ENCODE measurements at regions not wholly inside any gene's neighbourhood (a gene's known extent, or its start where the extent isn't known, plus 50 kb on each side); places are given as distances from the start of the nearest gene placed in this dataset.

DNA sequence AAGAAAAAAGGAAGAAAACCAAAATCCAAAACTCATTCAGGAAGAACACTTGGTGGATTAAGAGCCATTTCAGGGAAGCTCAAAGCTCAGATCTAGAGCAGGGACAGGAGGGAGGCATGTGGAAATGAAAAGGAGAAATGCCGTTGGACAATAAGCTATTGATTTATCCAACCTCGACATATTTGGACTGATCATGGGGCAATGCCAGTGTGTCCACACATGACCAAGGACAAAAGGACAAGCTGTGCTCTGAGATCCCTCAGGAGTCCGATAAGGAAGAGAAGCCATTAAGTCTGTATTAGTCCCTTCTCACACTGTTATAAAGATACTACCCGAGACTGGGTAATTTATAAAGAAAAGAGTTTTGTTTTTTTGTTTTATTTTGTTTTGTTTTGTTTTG lies 684.0 kb upstream of the CELF2 start:
- no peak for DNase-seq (ENCODE audit: low spot score)
- Histone ChIP-seq H3K4me3 (ENCODE audit: severe bottlenecking) (no peak overlapping the region), H3K27me3 (ENCODE audit: insufficient read depth, poor library complexity, severe bottlenecking) (no peaks in the 10 kb centered on the region), H3K9me3 (ENCODE audit: severe bottlenecking) (no peaks in the 10 kb centered on the region), H3K4me1 (ENCODE audit: insufficient read depth, poor library complexity, severe bottlenecking) (no peaks in the 10 kb centered on the region), H3K36me3 (ENCODE audit: low read depth) (no peaks in the 10 kb centered on the region), H3K27ac (ENCODE audit: poor library complexity, severe bottlenecking) (no peak overlapping the region)
- no peak for ATAC-seq (ENCODE audit: low read depth)
- TF ChIP-seq, protein P1, sequence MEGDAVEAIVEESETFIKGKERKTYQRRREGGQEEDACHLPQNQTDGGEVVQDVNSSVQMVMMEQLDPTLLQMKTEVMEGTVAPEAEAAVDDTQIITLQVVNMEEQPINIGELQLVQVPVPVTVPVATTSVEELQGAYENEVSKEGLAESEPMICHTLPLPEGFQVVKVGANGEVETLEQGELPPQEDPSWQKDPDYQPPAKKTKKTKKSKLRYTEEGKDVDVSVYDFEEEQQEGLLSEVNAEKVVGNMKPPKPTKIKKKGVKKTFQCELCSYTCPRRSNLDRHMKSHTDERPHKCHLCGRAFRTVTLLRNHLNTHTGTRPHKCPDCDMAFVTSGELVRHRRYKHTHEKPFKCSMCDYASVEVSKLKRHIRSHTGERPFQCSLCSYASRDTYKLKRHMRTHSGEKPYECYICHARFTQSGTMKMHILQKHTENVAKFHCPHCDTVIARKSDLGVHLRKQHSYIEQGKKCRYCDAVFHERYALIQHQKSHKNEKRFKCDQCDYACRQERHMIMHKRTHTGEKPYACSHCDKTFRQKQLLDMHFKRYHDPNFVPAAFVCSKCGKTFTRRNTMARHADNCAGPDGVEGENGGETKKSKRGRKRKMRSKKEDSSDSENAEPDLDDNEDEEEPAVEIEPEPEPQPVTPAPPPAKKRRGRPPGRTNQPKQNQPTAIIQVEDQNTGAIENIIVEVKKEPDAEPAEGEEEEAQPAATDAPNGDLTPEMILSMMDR (IDR thresholded peaks at IDR 0.05; ENCODE audit: poor library complexity, severe bottlenecking): no peak

DNA sequence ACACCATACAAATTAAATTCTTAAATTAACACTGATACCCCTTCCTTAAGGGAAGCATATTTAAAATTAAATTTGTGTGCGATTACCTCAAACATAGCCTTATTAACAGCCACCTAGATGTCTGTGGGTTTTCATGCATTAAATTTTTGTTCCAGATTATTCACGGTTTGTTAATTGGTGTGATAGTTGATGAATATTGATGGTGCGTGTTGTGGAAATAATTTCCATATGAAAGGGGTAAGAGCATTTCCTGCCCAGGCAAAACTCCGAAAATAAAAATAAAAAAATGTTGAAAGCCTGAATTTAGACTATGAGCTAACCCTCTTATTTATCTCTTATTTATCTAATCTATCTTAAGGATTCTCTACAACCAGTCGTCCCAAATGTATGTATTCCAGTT lies 679.3 kb upstream of the CELF2 start:
- TF ChIP-seq, protein P1 (IDR thresholded peaks at IDR 0.05; ENCODE audit: poor library complexity, severe bottlenecking): no peak
- Histone ChIP-seq H3K4me3 (ENCODE audit: severe bottlenecking) (no peak overlapping the region), H3K27me3 (ENCODE audit: insufficient read depth, poor library complexity, severe bottlenecking) (no peaks in the 10 kb centered on the region), H3K36me3 (ENCODE audit: low read depth) (no peaks in the 10 kb centered on the region), H3K27ac (ENCODE audit: poor library complexity, severe bottlenecking) (no peak overlapping the region), H3K4me1 (ENCODE audit: insufficient read depth, poor library complexity, severe bottlenecking) (no peaks in the 10 kb centered on the region), H3K9me3 (ENCODE audit: severe bottlenecking) (no peaks in the 10 kb centered on the region)
- DNase-seq (ENCODE audit: low spot score) (no peak), ATAC-seq (ENCODE audit: low read depth) (no peak)

DNA sequence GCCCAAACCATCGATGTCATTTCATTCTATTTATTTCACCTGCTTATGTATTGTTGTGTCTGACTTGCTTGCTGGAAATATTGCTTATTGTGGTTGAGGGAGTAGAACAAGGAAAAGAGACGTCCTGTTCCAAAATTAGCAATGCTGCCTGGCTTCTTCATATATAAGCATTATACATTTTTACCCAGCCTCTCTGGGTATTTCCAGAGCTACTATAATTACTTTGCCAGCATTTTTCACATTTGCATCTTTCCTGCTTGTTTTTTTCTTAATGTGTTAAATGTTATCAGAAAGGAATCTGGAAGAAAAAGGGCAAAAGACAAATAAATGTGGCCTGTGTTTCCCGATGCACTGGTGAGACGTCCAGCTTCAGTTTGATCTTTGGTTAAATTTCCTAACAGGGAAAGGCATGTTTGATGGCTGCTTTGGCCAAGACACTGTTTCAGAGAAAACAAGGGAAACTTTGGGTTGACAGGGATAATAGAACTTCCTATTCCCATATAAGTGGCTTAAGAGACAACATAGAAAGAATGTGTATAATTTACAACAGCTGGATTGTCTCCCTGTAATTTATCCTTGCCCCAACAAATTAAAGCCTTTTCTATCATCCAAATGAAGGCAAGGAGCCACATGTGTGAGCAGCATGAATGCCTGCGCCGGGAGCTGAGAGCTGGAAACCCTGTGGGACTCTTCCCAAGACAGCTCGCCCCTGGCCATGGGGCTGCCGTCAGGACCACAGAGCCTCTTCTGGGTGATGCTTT lies 671.1 kb upstream of the CELF2 start:
- no peaks in the 10 kb centered on the region for H3K27me3 ChIP-seq (ENCODE audit: insufficient read depth, poor library complexity, severe bottlenecking)
- no peaks in the 10 kb centered on the region for H3K4me1 ChIP-seq (ENCODE audit: insufficient read depth, poor library complexity, severe bottlenecking)
- no peaks in the 10 kb centered on the region for H3K36me3 ChIP-seq (ENCODE audit: low read depth)
- DNase-seq (ENCODE audit: low spot score) (no peak), ATAC-seq (ENCODE audit: low read depth) (no peak)
- no peak overlapping the region for H3K27ac ChIP-seq (ENCODE audit: poor library complexity, severe bottlenecking)
- H3K4me3 ChIP-seq (ENCODE audit: severe bottlenecking): no peak overlapping the region
- TF ChIP-seq, protein P1 (IDR thresholded peaks at IDR 0.05; ENCODE audit: poor library complexity, severe bottlenecking): no peak
- no peaks in the 10 kb centered on the region for H3K9me3 ChIP-seq (ENCODE audit: severe bottlenecking)

DNA sequence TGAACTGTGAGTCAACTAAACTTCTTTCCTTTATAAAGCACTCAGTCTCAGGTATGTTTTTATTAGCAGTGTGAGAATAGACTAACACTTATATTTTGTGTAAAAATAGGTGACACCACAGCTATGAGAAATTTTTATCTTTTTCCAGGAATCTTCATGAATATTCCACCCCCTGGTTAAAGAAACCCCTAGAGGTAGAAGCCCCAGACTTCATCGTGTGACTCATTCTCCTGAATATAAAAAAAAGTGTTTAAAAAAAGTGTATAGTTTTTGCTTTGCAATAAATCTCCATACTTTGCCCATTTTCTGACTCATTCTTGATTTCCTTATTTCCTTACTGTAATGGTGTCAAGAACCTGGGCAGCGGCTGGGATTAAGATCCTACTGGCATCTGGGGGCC lies 667.6 kb upstream of the CELF2 start:
- ATAC-seq (ENCODE audit: low read depth) (no peak), DNase-seq (ENCODE audit: low spot score) (no peak)
- TF ChIP-seq, protein P1 (IDR thresholded peaks at IDR 0.05; ENCODE audit: poor library complexity, severe bottlenecking): no peak
- no peaks in the 10 kb centered on the region for H3K4me1 ChIP-seq (ENCODE audit: insufficient read depth, poor library complexity, severe bottlenecking)
- no peaks in the 10 kb centered on the region for H3K9me3 ChIP-seq (ENCODE audit: severe bottlenecking)
- no peak overlapping the region for H3K27ac ChIP-seq (ENCODE audit: poor library complexity, severe bottlenecking)
- no peak overlapping the region for H3K4me3 ChIP-seq (ENCODE audit: severe bottlenecking)
- H3K27me3 ChIP-seq (ENCODE audit: insufficient read depth, poor library complexity, severe bottlenecking): no peaks in the 10 kb centered on the region
- no peaks in the 10 kb centered on the region for H3K36me3 ChIP-seq (ENCODE audit: low read depth)

GRCh38 chr10:10351451-10351850 lies 666.2 kb upstream of the CELF2 start:
- DNase-seq (ENCODE audit: low spot score): no peak
- Histone ChIP-seq H3K9me3 (ENCODE audit: severe bottlenecking) (no peaks in the 10 kb centered on the region), H3K4me3 (ENCODE audit: severe bottlenecking) (no peak overlapping the region), H3K27ac (ENCODE audit: poor library complexity, severe bottlenecking) (no peak overlapping the region), H3K36me3 (ENCODE audit: low read depth) (no peaks in the 10 kb centered on the region), H3K27me3 (ENCODE audit: insufficient read depth, poor library complexity, severe bottlenecking) (no peaks in the 10 kb centered on the region), H3K4me1 (ENCODE audit: insufficient read depth, poor library complexity, severe bottlenecking) (no peaks in the 10 kb centered on the region)
- TF ChIP-seq, protein P1 (IDR thresholded peaks at IDR 0.05; ENCODE audit: poor library complexity, severe bottlenecking): no peak
- ATAC-seq (ENCODE audit: low read depth): no peak

All from RWPE2 (cell line).